ENCODE measurements at regions not wholly inside any gene's neighbourhood (a gene's known extent, or its start where the extent isn't known, plus 50 kb on each side); places are given as distances from the start of the nearest gene placed in this dataset.

GRCh38 chr2:129190494-129190893, 789.0 kb upstream of the RAB6C start:
- no peaks in the 10 kb centered on the region for H3F3A ChIP-seq (ENCODE audit: insufficient read depth)
- no peaks in the 10 kb centered on the region for H3K9me3 ChIP-seq (ENCODE audit: insufficient read depth, low read length)
- no peak for TF ChIP-seq EZH2phosphoT487 (conservative IDR thresholded peaks at IDR 0.05; ENCODE audit: low read length)
- TF ChIP-seq CTCF (IDR thresholded peaks at IDR 0.05; ENCODE audit: insufficient read depth, low read length, poor library complexity, severe bottlenecking): no peak
- H3K4me3 ChIP-seq (ENCODE audit: insufficient read depth, low read length, poor library complexity, severe bottlenecking): no peak overlapping the region
- no peaks in the 10 kb centered on the region for H3K27me3 ChIP-seq (ENCODE audit: low read length)
- no peak overlapping the region for H3K27ac ChIP-seq (ENCODE audit: low read depth, low read length)
- no peaks in the 10 kb centered on the region for H3K79me2 ChIP-seq (ENCODE audit: insufficient read depth, low read length)
- no peaks in the 10 kb centered on the region for H3K36me3 ChIP-seq (ENCODE audit: low read length)
- no peak overlapping the region for H2AFZ ChIP-seq (ENCODE audit: low read depth, low read length, severe bottlenecking)
- no peaks in the 10 kb centered on the region for H4K20me1 ChIP-seq (ENCODE audit: low read depth, low read length)
- H3K4me2 ChIP-seq (ENCODE audit: low read depth, low read length, poor library complexity, severe bottlenecking): no peak overlapping the region
- H3K9me2 ChIP-seq (replicated peaks; ENCODE audit: insufficient read depth, low read length): no peaks in the 10 kb centered on the region
- H3K9ac ChIP-seq (ENCODE audit: low read length): no peak overlapping the region

GRCh38 chr2:129191530-129191929, 787.9 kb upstream of the RAB6C start:
- Histone ChIP-seq H3K4me2 (ENCODE audit: low read depth, low read length, poor library complexity, severe bottlenecking) (no peak overlapping the region), H3K4me3 (ENCODE audit: insufficient read depth, low read length, poor library complexity, severe bottlenecking) (no peak overlapping the region), H3K9ac (ENCODE audit: low read length) (no peak overlapping the region), H3K9me2 (replicated peaks; ENCODE audit: insufficient read depth, low read length) (no peaks in the 10 kb centered on the region), H3F3A (ENCODE audit: insufficient read depth) (no peaks in the 10 kb centered on the region), H3K27ac (ENCODE audit: low read depth, low read length) (no peak overlapping the region), H4K20me1 (ENCODE audit: low read depth, low read length) (no peaks in the 10 kb centered on the region), H3K36me3 (ENCODE audit: low read length) (no peaks in the 10 kb centered on the region), H3K79me2 (ENCODE audit: insufficient read depth, low read length) (no peaks in the 10 kb centered on the region), H2AFZ (ENCODE audit: low read depth, low read length, severe bottlenecking) (no peak overlapping the region), H3K9me3 (ENCODE audit: insufficient read depth, low read length) (no peaks in the 10 kb centered on the region), H3K27me3 (ENCODE audit: low read length) (no peaks in the 10 kb centered on the region)
- TF ChIP-seq EZH2phosphoT487 (conservative IDR thresholded peaks at IDR 0.05; ENCODE audit: low read length): no peak
- TF ChIP-seq CTCF (IDR thresholded peaks at IDR 0.05; ENCODE audit: insufficient read depth, low read length, poor library complexity, severe bottlenecking): no peak

- no peaks in the 10 kb centered on the region for H4K20me1 ChIP-seq (ENCODE audit: low read depth, low read length)
- H3K4me3 ChIP-seq (ENCODE audit: insufficient read depth, low read length, poor library complexity, severe bottlenecking): no peak overlapping the region
- H3K9me3 ChIP-seq (ENCODE audit: insufficient read depth, low read length): no peaks in the 10 kb centered on the region
- TF ChIP-seq EZH2phosphoT487 (conservative IDR thresholded peaks at IDR 0.05; ENCODE audit: low read length) (no peak), CTCF (IDR thresholded peaks at IDR 0.05; ENCODE audit: insufficient read depth, low read length, poor library complexity, severe bottlenecking) (no peak)
- H3K27me3 ChIP-seq (ENCODE audit: low read length): no peaks in the 10 kb centered on the region
- H3F3A ChIP-seq (ENCODE audit: insufficient read depth): no peaks in the 10 kb centered on the region
- no peak overlapping the region for H3K9ac ChIP-seq (ENCODE audit: low read length)
- no peaks in the 10 kb centered on the region for H3K79me2 ChIP-seq (ENCODE audit: insufficient read depth, low read length)
- no peaks in the 10 kb centered on the region for H3K9me2 ChIP-seq (replicated peaks; ENCODE audit: insufficient read depth, low read length)
- H3K4me2 ChIP-seq (ENCODE audit: low read depth, low read length, poor library complexity, severe bottlenecking): no peak overlapping the region
- no peaks in the 10 kb centered on the region for H3K36me3 ChIP-seq (ENCODE audit: low read length)
- no peak overlapping the region for H3K27ac ChIP-seq (ENCODE audit: low read depth, low read length)
- no peak overlapping the region for H2AFZ ChIP-seq (ENCODE audit: low read depth, low read length, severe bottlenecking)
Measured at GRCh38 chr2:129192117-129192516, 787.3 kb upstream of the RAB6C start.
